ENCODE measurements at regions not wholly inside any gene's neighbourhood (a gene's known extent, or its start where the extent isn't known, plus 50 kb on each side); places are given as distances from the start of the nearest gene placed in this dataset.
"Not testable (repeated sequence)": the region's sequence is repeated elsewhere in the genome, so short reads cannot be mapped to it uniquely, and the experiment has no call there.

DNA sequence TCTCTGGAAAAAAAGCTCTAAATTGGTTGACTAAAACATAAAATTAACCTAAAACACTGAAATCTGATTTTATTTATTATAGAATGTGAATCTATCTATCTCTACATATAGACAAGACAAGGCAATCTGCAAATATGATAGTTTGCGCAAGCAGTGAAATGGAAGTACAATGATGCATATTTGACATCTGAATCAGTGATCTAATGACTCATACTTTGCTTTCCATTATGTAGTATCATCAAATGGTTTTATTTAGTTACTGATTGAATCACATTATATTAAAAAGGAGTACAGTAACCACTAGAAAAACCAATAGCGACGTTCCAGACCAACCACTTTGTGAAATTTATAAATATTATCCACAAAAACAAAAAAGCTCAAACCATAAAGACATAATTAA, 1969.3 kb downstream of the PCDH7 start:
- no peaks in the 10 kb centered on the region for H3K36me3 ChIP-seq (ENCODE audit: control insufficient read depth, insufficient read depth, low read length)
- H3K27me3 ChIP-seq (ENCODE audit: control insufficient read depth, insufficient read depth, low read length), result no peaks in the 10 kb centered on the region
- H3K9ac ChIP-seq (ENCODE audit: low read depth, low read length), result no peak overlapping the region
- H3K4me1 ChIP-seq (ENCODE audit: control insufficient read depth, insufficient read depth, low read length), result no peaks in the 10 kb centered on the region
- H3K9me3 ChIP-seq (ENCODE audit: control insufficient read depth, insufficient read depth, low read length), result no peaks in the 10 kb centered on the region
- no peak overlapping the region for H3K4me3 ChIP-seq (ENCODE audit: low read depth, low read length)

DNA sequence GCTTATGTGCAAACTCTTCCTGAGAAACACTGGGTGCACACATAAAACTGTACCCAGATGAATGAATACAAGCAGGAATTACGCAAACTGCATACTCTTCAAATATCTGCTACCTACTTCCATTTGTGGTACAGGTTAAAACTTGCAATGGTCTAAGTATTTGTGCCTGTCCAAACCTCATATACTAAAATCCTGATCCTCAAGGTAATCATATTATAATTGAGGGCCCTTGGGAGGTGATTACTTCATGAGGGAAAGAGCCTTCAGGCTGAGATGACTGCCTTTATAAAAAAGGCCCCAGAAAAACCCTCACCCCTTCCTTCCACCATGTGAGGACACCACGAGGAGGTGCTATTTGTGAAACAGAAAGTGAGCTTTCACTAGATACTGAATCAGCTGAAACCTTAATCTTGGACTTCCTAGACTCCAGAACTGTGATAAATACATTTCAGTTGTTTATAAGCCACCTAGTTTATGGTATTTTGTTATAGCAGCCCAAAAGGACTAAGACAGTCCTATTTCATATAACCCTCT, 1977.2 kb downstream of the PCDH7 start:
- Histone ChIP-seq H3K4me1 (ENCODE audit: control insufficient read depth, insufficient read depth, low read length) (no peaks in the 10 kb centered on the region), H3K36me3 (ENCODE audit: control insufficient read depth, insufficient read depth, low read length) (no peaks in the 10 kb centered on the region), H3K9ac (ENCODE audit: low read depth, low read length) (no peak overlapping the region), H3K27me3 (ENCODE audit: control insufficient read depth, insufficient read depth, low read length) (no peaks in the 10 kb centered on the region), H3K4me3 (ENCODE audit: low read depth, low read length) (no peak overlapping the region), H3K9me3 (ENCODE audit: control insufficient read depth, insufficient read depth, low read length) (no peaks in the 10 kb centered on the region)

- Histone ChIP-seq H3K36me3 (ENCODE audit: control insufficient read depth, insufficient read depth, low read length) (no peaks in the 10 kb centered on the region), H3K4me3 (ENCODE audit: low read depth, low read length) (no peak overlapping the region)
Measured at GRCh38 chr4:32700838-32701237, 1980.7 kb downstream of the PCDH7 start.

GRCh38 chr4:32706893-32707292, 1986.7 kb downstream of the PCDH7 start:
- H3K27me3 ChIP-seq (ENCODE audit: control insufficient read depth, insufficient read depth, low read length), result no peaks in the 10 kb centered on the region
- no peak overlapping the region for H3K9ac ChIP-seq (ENCODE audit: low read depth, low read length)
- H3K36me3 ChIP-seq (ENCODE audit: control insufficient read depth, insufficient read depth, low read length), result no peaks in the 10 kb centered on the region
- H3K4me3 ChIP-seq (ENCODE audit: low read depth, low read length), result no peak overlapping the region
- no peaks in the 10 kb centered on the region for H3K9me3 ChIP-seq (ENCODE audit: control insufficient read depth, insufficient read depth, low read length)
- no peaks in the 10 kb centered on the region for H3K4me1 ChIP-seq (ENCODE audit: control insufficient read depth, insufficient read depth, low read length)

More at GRCh38 chr4:32700838-32701237, 1980.7 kb downstream of the PCDH7 start:
- Histone ChIP-seq H3K4me1 (ENCODE audit: control insufficient read depth, insufficient read depth, low read length) (no peaks in the 10 kb centered on the region), H3K27me3 (ENCODE audit: control insufficient read depth, insufficient read depth, low read length) (no peaks in the 10 kb centered on the region), H3K9ac (ENCODE audit: low read depth, low read length) (no peak overlapping the region), H3K9me3 (ENCODE audit: control insufficient read depth, insufficient read depth, low read length) (no peaks in the 10 kb centered on the region)

- not testable (repeated sequence) for H3K4me1 ChIP-seq (ENCODE audit: control insufficient read depth, insufficient read depth, low read length); H3K4me3 ChIP-seq (ENCODE audit: low read depth, low read length); H3K27me3 ChIP-seq (ENCODE audit: control insufficient read depth, insufficient read depth, low read length); H3K9ac ChIP-seq (ENCODE audit: low read depth, low read length); H3K36me3 ChIP-seq (ENCODE audit: control insufficient read depth, insufficient read depth, low read length); H3K9me3 ChIP-seq (ENCODE audit: control insufficient read depth, insufficient read depth, low read length)
Measured at GRCh38 chr4:32716090-32716620, 1996.0 kb downstream of the PCDH7 start.

- Histone ChIP-seq H3K36me3 (ENCODE audit: control insufficient read depth, insufficient read depth, low read length) (no peaks in the 10 kb centered on the region), H3K9ac (ENCODE audit: low read depth, low read length) (no peak overlapping the region), H3K4me3 (ENCODE audit: low read depth, low read length) (no peak overlapping the region), H3K9me3 (ENCODE audit: control insufficient read depth, insufficient read depth, low read length) (no peaks in the 10 kb centered on the region), H3K27me3 (ENCODE audit: control insufficient read depth, insufficient read depth, low read length) (no peaks in the 10 kb centered on the region), H3K4me1 (ENCODE audit: control insufficient read depth, insufficient read depth, low read length) (no peaks in the 10 kb centered on the region)
Measured at GRCh38 chr4:32735856-32736590, 2015.9 kb downstream of the PCDH7 start.

DNA sequence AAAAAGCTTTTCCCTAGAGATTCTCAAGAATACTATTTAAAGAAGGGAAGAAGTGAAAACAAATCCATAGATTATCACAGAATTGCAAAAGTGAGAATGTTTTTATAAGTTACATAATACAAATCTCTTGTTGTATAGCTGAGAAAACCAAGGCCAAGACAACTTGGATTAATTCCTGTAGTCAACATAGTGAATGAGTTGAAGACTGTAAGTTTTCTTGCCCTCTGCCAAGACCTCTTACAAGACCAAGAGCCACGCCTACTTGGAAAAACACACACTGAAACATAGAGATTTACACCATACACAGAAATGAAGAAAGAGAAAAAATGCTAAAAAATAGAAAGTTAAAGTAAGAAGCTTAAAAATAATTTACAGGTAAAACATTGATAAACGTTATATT, 2024.0 kb downstream of the PCDH7 start:
- Histone ChIP-seq H3K4me3 (ENCODE audit: low read depth, low read length) (no peak overlapping the region), H3K36me3 (ENCODE audit: control insufficient read depth, insufficient read depth, low read length) (no peaks in the 10 kb centered on the region), H3K4me1 (ENCODE audit: control insufficient read depth, insufficient read depth, low read length) (no peaks in the 10 kb centered on the region), H3K9ac (ENCODE audit: low read depth, low read length) (no peak overlapping the region), H3K27me3 (ENCODE audit: control insufficient read depth, insufficient read depth, low read length) (no peaks in the 10 kb centered on the region), H3K9me3 (ENCODE audit: control insufficient read depth, insufficient read depth, low read length) (no peaks in the 10 kb centered on the region)

DNA sequence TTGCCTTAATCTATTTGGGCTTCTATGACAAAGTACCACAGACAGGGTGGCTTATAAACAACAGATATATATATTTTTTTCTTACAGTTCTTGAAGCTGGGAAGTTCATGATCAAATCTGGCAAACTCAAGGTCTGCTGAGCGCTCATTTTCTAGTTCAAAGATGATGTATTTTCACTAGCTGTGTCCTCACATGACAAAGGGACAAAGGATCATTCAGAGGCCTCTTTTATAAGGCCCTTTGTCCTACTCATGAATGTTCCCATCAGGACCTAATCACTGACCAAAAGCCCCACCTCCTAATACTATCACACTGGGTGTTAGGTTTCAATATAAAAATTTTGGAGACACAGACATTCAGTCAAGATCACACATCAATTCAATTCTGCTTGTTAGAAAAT, 2025.2 kb downstream of the PCDH7 start:
- Histone ChIP-seq H3K9ac (ENCODE audit: low read depth, low read length) (no peak overlapping the region), H3K36me3 (ENCODE audit: control insufficient read depth, insufficient read depth, low read length) (no peaks in the 10 kb centered on the region), H3K4me3 (ENCODE audit: low read depth, low read length) (no peak overlapping the region), H3K9me3 (ENCODE audit: control insufficient read depth, insufficient read depth, low read length) (no peaks in the 10 kb centered on the region), H3K4me1 (ENCODE audit: control insufficient read depth, insufficient read depth, low read length) (no peaks in the 10 kb centered on the region), H3K27me3 (ENCODE audit: control insufficient read depth, insufficient read depth, low read length) (no peaks in the 10 kb centered on the region)

DNA sequence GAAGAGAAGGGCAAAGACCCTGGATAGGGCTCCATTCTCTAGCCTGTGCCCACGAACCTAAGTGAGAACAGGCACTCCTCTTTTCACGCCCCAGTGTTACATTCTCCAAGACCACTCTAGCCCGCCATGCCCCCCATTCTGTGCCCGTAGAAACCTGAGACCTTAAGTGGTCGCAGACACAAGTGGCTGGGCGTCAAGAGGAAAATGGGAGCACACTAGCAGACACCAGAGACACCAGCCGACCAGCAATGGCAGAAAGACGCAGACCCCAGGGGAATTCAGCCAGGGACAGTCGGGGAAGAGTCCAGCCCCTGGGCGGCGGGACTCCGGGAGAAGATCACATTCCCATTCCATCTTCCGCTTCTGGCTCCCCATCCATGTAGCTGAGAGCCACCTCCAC, 2027.9 kb downstream of the PCDH7 start:
- Histone ChIP-seq H3K4me1 (ENCODE audit: control insufficient read depth, insufficient read depth, low read length) (no peaks in the 10 kb centered on the region), H3K36me3 (ENCODE audit: control insufficient read depth, insufficient read depth, low read length) (no peaks in the 10 kb centered on the region), H3K4me3 (ENCODE audit: low read depth, low read length) (no peak overlapping the region), H3K27me3 (ENCODE audit: control insufficient read depth, insufficient read depth, low read length) (no peaks in the 10 kb centered on the region), H3K9me3 (ENCODE audit: control insufficient read depth, insufficient read depth, low read length) (no peaks in the 10 kb centered on the region), H3K9ac (ENCODE audit: low read depth, low read length) (no peak overlapping the region)

DNA sequence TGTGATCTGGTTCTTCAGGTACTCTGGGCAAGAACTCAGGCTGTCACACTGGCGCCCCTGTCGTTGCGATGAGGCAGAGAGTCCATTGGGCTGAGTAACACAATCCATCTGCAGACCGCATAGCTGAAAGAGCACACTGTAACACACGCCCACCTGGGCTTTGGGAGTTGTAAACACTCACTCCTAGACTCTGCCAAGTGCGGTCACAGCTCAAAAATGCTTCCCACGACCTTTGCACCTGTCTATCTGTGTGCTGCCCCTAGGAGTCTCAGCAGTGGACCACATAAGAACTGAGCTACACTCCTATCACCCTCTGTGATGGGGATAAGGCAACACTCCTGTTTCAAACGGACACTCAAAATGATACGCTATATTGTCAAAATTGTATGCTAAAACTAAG, 2028.3 kb downstream of the PCDH7 start:
- no peak overlapping the region for H3K9ac ChIP-seq (ENCODE audit: low read depth, low read length)
- no peak overlapping the region for H3K4me3 ChIP-seq (ENCODE audit: low read depth, low read length)
- no peaks in the 10 kb centered on the region for H3K36me3 ChIP-seq (ENCODE audit: control insufficient read depth, insufficient read depth, low read length)
- no peaks in the 10 kb centered on the region for H3K9me3 ChIP-seq (ENCODE audit: control insufficient read depth, insufficient read depth, low read length)
- H3K4me1 ChIP-seq (ENCODE audit: control insufficient read depth, insufficient read depth, low read length), result no peaks in the 10 kb centered on the region
- no peaks in the 10 kb centered on the region for H3K27me3 ChIP-seq (ENCODE audit: control insufficient read depth, insufficient read depth, low read length)

GRCh38 chr4:32752962-32753361, 2032.8 kb downstream of the PCDH7 start:
- H3K27me3 ChIP-seq (ENCODE audit: control insufficient read depth, insufficient read depth, low read length), result no peaks in the 10 kb centered on the region
- no peaks in the 10 kb centered on the region for H3K4me1 ChIP-seq (ENCODE audit: control insufficient read depth, insufficient read depth, low read length)
- no peaks in the 10 kb centered on the region for H3K9me3 ChIP-seq (ENCODE audit: control insufficient read depth, insufficient read depth, low read length)
- no peak overlapping the region for H3K9ac ChIP-seq (ENCODE audit: low read depth, low read length)
- no peaks in the 10 kb centered on the region for H3K36me3 ChIP-seq (ENCODE audit: control insufficient read depth, insufficient read depth, low read length)
- H3K4me3 ChIP-seq (ENCODE audit: low read depth, low read length), result no peak overlapping the region

- Histone ChIP-seq H3K36me3 (ENCODE audit: control insufficient read depth, insufficient read depth, low read length) (no peaks in the 10 kb centered on the region), H3K4me3 (ENCODE audit: low read depth, low read length) (no peak overlapping the region), H3K9me3 (ENCODE audit: control insufficient read depth, insufficient read depth, low read length) (no peaks in the 10 kb centered on the region), H3K27me3 (ENCODE audit: control insufficient read depth, insufficient read depth, low read length) (no peaks in the 10 kb centered on the region), H3K4me1 (ENCODE audit: control insufficient read depth, insufficient read depth, low read length) (no peaks in the 10 kb centered on the region), H3K9ac (ENCODE audit: low read depth, low read length) (no peak overlapping the region)
Measured at GRCh38 chr4:32768664-32769389, 2048.7 kb downstream of the PCDH7 start.
